Neural crest cell (in vitro differentiated cells): ENCODE measurements at regions not wholly inside any gene's neighbourhood (a gene's known extent, or its start where the extent isn't known, plus 50 kb on each side); places are given as distances from the start of the nearest gene placed in this dataset.
A peak's percentile ranks its signal among the peaks of the same experiment; 100 is the strongest.

Experiments used
- DNase-seq: peaks from one replicate; pipeline ENCODE4 v3.0.0; 2021; ENCODE audit warnings: low read depth, mixed read lengths, low spot score
- H3K27ac Mint-ChIP-seq: one replicate; pipeline ENCODE4 v1.8.0; 2021; ENCODE audit warnings: mild to moderate bottlenecking, mixed read lengths; ENCODE audit not compliant: unreplicated experiment
- H3K27me3 Mint-ChIP-seq: 2 replicates; pipeline ENCODE4 v1.8.0; 2021; ENCODE audit warnings: low read depth, mild to moderate bottlenecking, mixed read lengths
- H3K36me3 Mint-ChIP-seq: 2 replicates; pipeline ENCODE4 v1.8.0; 2021; ENCODE audit warnings: low read depth, mild to moderate bottlenecking, mixed read lengths
- H3K4me1 Mint-ChIP-seq: 2 replicates; pipeline ENCODE4 v1.8.0; 2021; ENCODE audit warnings: mixed read lengths
- H3K4me3 Mint-ChIP-seq: one replicate; pipeline ENCODE4 v1.8.0; 2021; ENCODE audit warnings: mild to moderate bottlenecking, mixed read lengths
- H3K9me3 Mint-ChIP-seq: 2 replicates; pipeline ENCODE4 v1.8.0; 2021; ENCODE audit warnings: mixed read lengths
- TF ChIP-seq, protein P1 (sequence below): fragments of 200-600 bp; sonication (generic); conservative IDR thresholded peaks from 2 replicates; pipeline ENCODE4 v1.5.0; 2021; ENCODE audit warnings: antibody characterized with exemption, mild to moderate bottlenecking

DNA sequence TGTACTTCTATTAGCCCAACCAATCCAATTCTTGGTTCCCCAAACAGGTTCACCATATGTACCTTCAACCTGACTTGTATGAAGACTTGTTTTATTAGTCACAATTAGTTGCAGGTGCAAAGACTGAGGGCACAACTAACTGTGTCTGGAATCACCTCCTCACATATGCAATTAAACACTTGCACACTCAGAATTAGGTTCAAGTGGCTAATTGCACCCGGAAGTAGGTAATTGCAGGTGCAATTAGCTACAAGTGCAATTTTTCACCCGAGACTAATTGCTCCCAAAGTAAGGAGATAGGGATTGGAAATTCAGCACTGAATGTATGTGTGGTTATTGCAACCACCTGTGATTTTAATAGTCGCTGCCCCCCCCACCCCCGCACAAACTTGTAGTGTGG, 338.9 kb downstream of the ZSWIM6 start:
- Mint-ChIP-seq H3K36me3 (no peaks in the 10 kb centered on the region), H3K4me1 (peaks cover 54% of the 10 kb centered on the region), H3K27me3 (peaks cover 2% of the 10 kb centered on the region), H3K4me3 (no peak overlapping the region), H3K27ac (no peak overlapping the region), H3K9me3 (peaks cover 10% of the 10 kb centered on the region)
- DNase-seq, result no peak
- TF ChIP-seq, protein P1, sequence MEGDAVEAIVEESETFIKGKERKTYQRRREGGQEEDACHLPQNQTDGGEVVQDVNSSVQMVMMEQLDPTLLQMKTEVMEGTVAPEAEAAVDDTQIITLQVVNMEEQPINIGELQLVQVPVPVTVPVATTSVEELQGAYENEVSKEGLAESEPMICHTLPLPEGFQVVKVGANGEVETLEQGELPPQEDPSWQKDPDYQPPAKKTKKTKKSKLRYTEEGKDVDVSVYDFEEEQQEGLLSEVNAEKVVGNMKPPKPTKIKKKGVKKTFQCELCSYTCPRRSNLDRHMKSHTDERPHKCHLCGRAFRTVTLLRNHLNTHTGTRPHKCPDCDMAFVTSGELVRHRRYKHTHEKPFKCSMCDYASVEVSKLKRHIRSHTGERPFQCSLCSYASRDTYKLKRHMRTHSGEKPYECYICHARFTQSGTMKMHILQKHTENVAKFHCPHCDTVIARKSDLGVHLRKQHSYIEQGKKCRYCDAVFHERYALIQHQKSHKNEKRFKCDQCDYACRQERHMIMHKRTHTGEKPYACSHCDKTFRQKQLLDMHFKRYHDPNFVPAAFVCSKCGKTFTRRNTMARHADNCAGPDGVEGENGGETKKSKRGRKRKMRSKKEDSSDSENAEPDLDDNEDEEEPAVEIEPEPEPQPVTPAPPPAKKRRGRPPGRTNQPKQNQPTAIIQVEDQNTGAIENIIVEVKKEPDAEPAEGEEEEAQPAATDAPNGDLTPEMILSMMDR, result no peak

DNA sequence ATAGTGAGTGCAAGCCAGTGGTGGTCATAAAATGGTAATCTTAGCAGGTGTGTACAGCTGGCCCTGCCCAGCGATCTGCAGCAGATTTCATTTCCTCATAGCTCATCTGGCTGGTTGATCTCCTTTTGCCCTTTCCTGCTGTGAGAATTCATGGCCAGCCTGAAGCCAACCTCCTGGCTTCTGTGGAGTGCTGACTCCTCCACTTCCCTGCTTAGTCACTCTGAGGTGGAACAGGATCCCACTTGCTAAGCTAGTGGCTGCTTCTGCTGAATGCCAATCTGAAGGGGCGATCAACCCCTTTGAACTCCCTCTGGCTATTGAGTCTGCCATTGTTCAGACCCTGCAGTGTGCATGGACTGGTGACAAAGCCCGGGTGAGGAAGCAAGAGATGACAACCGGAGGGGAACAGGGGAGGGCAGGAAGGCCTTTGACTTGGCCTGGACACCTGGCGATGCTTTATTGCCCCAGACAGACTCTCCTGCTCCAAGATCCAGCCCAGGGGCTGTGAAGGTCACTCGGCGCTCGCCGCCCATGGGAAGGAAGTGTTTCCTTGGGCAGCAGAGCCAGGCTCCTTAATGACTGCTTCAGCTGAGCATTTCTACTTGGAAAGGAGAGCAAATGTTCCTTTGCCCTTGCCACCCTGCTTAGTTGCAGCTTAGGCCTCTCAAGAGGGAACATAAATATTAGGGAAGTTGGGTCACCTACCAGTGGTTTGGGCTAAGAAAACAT, 341.1 kb downstream of the ZSWIM6 start:
- peaks cover 48% of the 10 kb centered on the region for H3K4me1 Mint-ChIP-seq
- H3K27me3 Mint-ChIP-seq, result peaks cover 2% of the 10 kb centered on the region
- peaks cover 12% of the 10 kb centered on the region for H3K9me3 Mint-ChIP-seq
- H3K4me3 Mint-ChIP-seq, result peak overlapping the region; percentile 61
- no peak for DNase-seq
- peak overlapping the region; percentile 88 for H3K27ac Mint-ChIP-seq
- H3K36me3 Mint-ChIP-seq, result no peaks in the 10 kb centered on the region
- TF ChIP-seq, protein P1, result no peak

DNA sequence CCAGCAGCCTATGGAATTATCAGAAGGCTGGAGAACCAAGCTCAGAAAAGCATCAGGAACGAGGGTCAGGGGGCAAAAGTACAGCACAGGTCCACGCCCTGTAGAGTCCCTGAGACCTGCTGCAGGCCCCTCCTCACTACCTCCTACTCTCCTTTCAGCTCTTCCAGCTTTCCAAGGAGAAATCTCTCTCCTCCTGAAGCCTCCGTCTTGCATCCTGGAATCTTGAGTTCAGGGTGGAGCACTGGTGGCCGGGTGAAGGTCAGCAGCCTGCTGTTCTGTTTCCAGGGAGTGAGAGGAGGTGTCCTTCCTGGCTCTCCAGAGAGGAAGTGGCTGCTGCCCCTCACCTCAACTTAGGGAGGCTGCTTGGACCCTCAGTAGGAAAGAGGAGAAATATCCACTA, 342.3 kb downstream of the ZSWIM6 start:
- H3K27me3 Mint-ChIP-seq, result peaks cover 2% of the 10 kb centered on the region
- DNase-seq, result no peak
- H3K4me1 Mint-ChIP-seq, result peaks cover 50% of the 10 kb centered on the region
- H3K27ac Mint-ChIP-seq, result peak overlapping the region; percentile 90
- no peaks in the 10 kb centered on the region for H3K36me3 Mint-ChIP-seq
- H3K9me3 Mint-ChIP-seq, result peaks cover 11% of the 10 kb centered on the region
- TF ChIP-seq, protein P1, result no peak
- H3K4me3 Mint-ChIP-seq, result no peak overlapping the region

DNA sequence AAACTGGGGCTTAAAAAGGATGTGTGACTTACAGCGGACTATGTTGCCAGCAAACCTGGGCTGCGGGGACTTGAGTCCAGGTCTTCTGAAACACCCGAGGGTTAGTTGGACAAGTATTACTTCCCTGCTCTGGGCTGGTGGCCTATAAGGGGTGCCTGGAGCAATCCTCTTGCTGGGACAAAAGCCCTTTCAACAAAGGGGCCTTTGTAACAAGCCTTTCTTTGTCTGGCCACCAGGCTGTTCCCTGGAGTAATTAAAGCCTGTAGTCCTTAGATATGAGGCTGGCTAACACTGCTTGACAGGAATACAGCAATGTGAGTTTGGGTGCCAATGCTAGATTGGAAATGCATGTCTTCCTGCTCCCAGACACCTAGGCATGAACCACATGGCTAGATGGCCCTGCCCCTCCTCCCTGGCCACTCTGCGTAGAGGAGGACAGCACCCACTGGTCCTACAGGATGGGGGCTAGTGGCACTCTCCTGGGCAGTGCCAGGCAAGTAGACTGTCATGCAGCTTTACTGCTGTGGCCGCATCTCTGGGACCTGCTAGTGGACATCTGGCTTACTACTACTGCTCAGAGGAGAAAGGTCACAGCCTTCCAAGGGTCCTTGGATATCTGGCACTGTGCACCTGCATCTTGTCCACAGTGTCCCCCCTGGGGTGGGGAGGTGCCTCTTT, 343.1 kb downstream of the ZSWIM6 start:
- peak; percentile 31 for DNase-seq
- Mint-ChIP-seq H3K4me1 (peaks cover 55% of the 10 kb centered on the region), H3K9me3 (peaks cover 10% of the 10 kb centered on the region), H3K4me3 (peak overlapping the region; percentile 82), H3K36me3 (no peaks in the 10 kb centered on the region), H3K27ac (peak overlapping the region; percentile 90), H3K27me3 (peaks cover 2% of the 10 kb centered on the region)
- TF ChIP-seq, protein P1, result no peak

DNA sequence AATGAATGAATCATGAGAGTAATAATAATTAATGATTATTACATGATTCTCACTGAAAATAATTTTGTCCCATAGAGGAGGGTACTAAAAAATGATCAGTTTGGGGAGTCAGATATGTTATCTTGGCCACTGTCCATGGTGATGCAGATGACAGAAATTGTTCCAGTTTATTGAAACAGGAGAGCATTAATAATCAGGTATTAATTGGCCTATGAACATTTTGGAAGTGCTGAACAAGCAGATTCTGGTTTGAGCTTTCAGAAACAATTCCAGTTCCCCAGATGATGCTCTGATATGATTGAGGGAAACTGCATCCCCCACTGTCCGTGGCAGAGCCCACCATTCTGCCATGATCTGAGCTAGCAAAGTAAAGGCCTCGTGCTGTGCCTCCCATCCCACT, 345.2 kb downstream of the ZSWIM6 start:
- Mint-ChIP-seq H3K4me1 (peaks cover 49% of the 10 kb centered on the region), H3K36me3 (no peaks in the 10 kb centered on the region), H3K27me3 (peaks cover 2% of the 10 kb centered on the region), H3K27ac (no peak overlapping the region), H3K9me3 (peaks cover 4% of the 10 kb centered on the region), H3K4me3 (no peak overlapping the region)
- DNase-seq, result no peak
- TF ChIP-seq, protein P1, result no peak
